ENCODE measurements at regions not wholly inside any gene's neighbourhood (a gene's known extent, or its start where the extent isn't known, plus 50 kb on each side); places are given as distances from the start of the nearest gene placed in this dataset.

- no peak for TF ChIP-seq CTCF (IDR thresholded peaks at IDR 0.05)
- TF ChIP-seq POLR2AphosphoS5 (IDR thresholded peaks at IDR 0.05) = no peak
- TF ChIP-seq POLR2A (IDR thresholded peaks at IDR 0.05) = no peak
Measured at GRCh38 chr18:49694402-49694801, 118.9 kb downstream of the ACAA2 start.

Measured in breast epithelium (tissue), 3 donors.